G401 (cell line): ENCODE measurements at regions not wholly inside any gene's neighbourhood (a gene's known extent, or its start where the extent isn't known, plus 50 kb on each side); places are given as distances from the start of the nearest gene placed in this dataset.
"Not testable (repeated sequence)": the region's sequence is repeated elsewhere in the genome, so short reads cannot be mapped to it uniquely, and the experiment has no call there.

ENCODE experiments used
- DNase-seq: peaks from one replicate; pipeline ENCODE4 v3.0.0-alpha.2; 2015; ENCODE audit warnings: low spot score
- in situ Hi-C: cut with HindIII; loops from 2 replicates; pipeline ENCODE4 v1.10.0; 2016; ENCODE audit warnings: low sequenced_read_pairs, mixed read lengths

GRCh38 chr5:25764733-25765132, 1120.0 kb upstream of the CDH10 start:
- DNase-seq: no peak
- in situ Hi-C loops: no loop called here

- DNase-seq: no peak
- in situ Hi-C loops: no loop called here
Observed at GRCh38 chr5:25763781-25764180, 1119.0 kb upstream of the CDH10 start.

GRCh38 chr5:25754895-25755294, 1110.1 kb upstream of the CDH10 start:
- in situ Hi-C loops: no loop called here
- no peak for DNase-seq

GRCh38 chr5:25744908-25745307, 1100.1 kb upstream of the CDH10 start:
- in situ Hi-C loops: no loop called here
- no peak for DNase-seq

- in situ Hi-C loops: no loop called here
- no peak for DNase-seq
Observed at GRCh38 chr5:25716680-25717079, 1071.9 kb upstream of the CDH10 start.

- no peak for DNase-seq
- in situ Hi-C loops: no loop called here
Observed at GRCh38 chr5:25713259-25713658, 1068.5 kb upstream of the CDH10 start.

GRCh38 chr5:25707093-25707492, 1062.3 kb upstream of the CDH10 start:
- no peak for DNase-seq
- in situ Hi-C loops: no loop called here

- no peak for DNase-seq
- in situ Hi-C loops: no loop called here
Observed at GRCh38 chr5:25701936-25702335, 1057.2 kb upstream of the CDH10 start.

GRCh38 chr5:25694801-25695200, 1050.0 kb upstream of the CDH10 start:
- in situ Hi-C loops: no loop called here
- peak; percentile 15 for DNase-seq

GRCh38 chr5:25688156-25688555, 1043.4 kb upstream of the CDH10 start:
- no peak for DNase-seq
- in situ Hi-C loops: no loop called here

- in situ Hi-C loops: no loop called here
- DNase-seq: no peak
Observed at GRCh38 chr5:25669645-25670401, 1025.0 kb upstream of the CDH10 start.

- no peak for DNase-seq
- in situ Hi-C loops: no loop called here
Observed at GRCh38 chr5:25662610-25663009, 1017.8 kb upstream of the CDH10 start.

- in situ Hi-C loops, DNase-seq: not testable (repeated sequence)
Observed at GRCh38 chr5:25650316-25650715, 1005.5 kb upstream of the CDH10 start.

GRCh38 chr5:25649628-25650265, 1005.0 kb upstream of the CDH10 start:
- in situ Hi-C loops: no loop called here
- DNase-seq: no peak

- no peak for DNase-seq
- in situ Hi-C loops: no loop called here
Observed at GRCh38 chr5:25646421-25647341, 1001.9 kb upstream of the CDH10 start.

- peak; percentile 36 for DNase-seq
- in situ Hi-C loops: no loop called here
Observed at GRCh38 chr5:25641124-25641523, 996.3 kb upstream of the CDH10 start.

- in situ Hi-C loops: no loop called here
- no peak for DNase-seq
Observed at GRCh38 chr5:25619273-25619672, 974.5 kb upstream of the CDH10 start.

GRCh38 chr5:25618821-25619220, 974.0 kb upstream of the CDH10 start:
- in situ Hi-C loops: no loop called here
- DNase-seq: no peak

- no peak for DNase-seq
- in situ Hi-C loops: no loop called here
Observed at GRCh38 chr5:25614466-25614865, 969.7 kb upstream of the CDH10 start.

GRCh38 chr5:25604681-25605080, 959.9 kb upstream of the CDH10 start:
- no peak for DNase-seq
- in situ Hi-C loops: no loop called here
